GM12872 (cell line): ENCODE measurements at regions not wholly inside any gene's neighbourhood (a gene's known extent, or its start where the extent isn't known, plus 50 kb on each side); places are given as distances from the start of the nearest gene placed in this dataset.

Source experiments
- TF ChIP-seq, protein P1 (sequence below): IDR thresholded peaks from 3 replicates; pipeline ENCODE4 v1.5.1; 2011; ENCODE audit warnings: low read depth, mild to moderate bottlenecking, low read length, moderate library complexity; ENCODE audit not compliant: insufficient read depth

DNA sequence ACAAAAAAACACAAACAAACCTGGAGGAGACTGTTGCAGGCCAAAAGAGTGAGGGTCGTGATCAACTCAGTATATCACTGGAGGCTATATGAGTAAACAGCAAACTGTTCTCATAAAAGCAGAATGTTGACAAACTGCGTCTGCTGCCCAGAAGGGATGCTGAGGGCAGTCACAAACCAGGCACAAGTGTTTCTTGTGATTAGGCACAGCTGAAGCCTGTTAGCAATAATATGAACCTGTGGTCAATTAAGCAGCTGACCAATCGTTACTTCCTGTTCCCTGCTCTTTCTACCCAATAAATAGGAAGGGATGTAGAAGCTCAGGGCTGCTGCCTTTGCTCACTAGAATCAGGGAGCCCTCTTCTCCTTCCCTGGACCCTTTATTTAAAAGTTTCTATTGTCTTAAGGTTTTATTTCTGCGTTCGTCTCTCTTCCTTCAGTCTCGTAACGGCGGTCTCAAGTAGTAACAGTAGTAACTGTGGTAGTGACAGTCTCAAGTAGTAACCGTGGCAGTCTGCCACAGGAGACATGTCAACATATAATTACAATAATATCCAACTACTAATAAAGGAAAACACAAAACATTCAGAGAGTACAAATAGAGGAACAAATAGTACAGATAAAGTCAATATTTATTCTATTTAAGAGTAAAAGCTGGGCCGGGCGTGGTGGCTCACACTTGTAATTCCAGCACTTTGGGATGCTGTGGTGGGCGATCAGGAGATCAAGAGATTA, 698.4 kb upstream of the CCDC54 start:
- TF ChIP-seq, protein P1, sequence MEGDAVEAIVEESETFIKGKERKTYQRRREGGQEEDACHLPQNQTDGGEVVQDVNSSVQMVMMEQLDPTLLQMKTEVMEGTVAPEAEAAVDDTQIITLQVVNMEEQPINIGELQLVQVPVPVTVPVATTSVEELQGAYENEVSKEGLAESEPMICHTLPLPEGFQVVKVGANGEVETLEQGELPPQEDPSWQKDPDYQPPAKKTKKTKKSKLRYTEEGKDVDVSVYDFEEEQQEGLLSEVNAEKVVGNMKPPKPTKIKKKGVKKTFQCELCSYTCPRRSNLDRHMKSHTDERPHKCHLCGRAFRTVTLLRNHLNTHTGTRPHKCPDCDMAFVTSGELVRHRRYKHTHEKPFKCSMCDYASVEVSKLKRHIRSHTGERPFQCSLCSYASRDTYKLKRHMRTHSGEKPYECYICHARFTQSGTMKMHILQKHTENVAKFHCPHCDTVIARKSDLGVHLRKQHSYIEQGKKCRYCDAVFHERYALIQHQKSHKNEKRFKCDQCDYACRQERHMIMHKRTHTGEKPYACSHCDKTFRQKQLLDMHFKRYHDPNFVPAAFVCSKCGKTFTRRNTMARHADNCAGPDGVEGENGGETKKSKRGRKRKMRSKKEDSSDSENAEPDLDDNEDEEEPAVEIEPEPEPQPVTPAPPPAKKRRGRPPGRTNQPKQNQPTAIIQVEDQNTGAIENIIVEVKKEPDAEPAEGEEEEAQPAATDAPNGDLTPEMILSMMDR, result no peak

DNA sequence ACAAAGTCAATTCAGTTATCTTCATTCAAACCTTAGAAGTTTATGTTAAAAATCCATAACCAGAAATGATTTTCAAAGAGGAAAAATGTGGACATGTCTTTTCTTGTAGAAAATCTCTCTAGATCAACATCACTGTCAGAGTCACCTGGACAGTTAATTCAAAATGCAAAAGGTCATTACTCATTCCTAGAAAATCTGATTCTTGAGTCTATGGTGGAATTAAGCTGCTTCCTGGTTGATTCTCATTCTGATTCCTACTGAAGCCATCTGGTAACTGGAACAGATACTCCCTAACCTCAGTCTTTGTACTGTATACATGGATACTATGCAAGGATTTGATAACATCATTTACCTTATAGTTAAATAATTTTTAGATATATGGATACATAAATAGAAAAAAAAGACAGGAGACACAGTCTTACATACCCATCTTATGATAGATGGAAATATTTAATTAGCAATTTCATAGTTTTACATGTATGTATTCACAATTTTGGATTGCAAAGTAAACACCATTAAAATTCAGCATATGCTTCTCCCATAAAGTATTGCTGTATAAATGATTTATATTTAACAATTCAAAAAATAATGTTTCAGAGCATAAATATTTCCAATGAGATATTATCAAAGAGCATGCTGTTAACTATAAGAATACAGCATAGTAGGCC, 693.2 kb upstream of the CCDC54 start:
- TF ChIP-seq, protein P1, result no peak

DNA sequence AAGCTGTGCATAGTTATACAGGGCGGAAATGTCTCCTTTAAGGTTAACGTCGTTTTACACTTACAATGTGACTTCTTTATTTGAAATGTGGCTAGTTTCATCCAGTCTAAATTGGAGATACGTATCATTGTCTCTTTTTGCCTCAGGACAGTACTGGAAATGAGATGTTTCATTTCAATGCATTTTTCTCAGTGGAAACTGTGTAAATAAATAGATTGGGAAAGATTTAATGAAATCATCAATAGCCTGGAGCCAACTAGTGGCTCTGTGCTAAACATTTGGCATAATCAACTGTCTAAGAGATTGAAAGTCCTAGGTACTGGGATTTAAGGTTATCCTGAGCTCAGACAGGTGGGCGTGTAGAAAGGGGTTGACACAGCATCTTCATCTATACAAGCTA, 691.5 kb upstream of the CCDC54 start:
- TF ChIP-seq, protein P1, result no peak

DNA sequence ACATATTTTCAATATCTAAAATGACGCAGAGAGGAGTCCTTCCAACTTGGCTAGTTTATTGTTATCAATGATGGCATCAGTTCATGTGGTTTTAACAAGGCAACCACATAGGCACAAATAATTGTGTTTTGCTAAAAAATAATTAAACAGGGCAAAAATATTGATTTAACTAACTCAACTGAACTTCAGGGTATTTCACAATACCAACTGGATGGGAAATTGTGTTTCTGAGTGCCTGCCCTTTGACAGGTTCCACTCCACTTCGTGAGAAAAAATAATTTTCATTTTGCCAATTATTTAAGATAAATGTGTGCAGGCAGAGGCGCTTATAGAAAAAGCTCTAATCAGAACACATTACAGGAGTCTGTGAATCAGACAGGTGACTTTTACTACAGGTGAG, 689.3 kb upstream of the CCDC54 start:
- TF ChIP-seq, protein P1, result no peak

DNA sequence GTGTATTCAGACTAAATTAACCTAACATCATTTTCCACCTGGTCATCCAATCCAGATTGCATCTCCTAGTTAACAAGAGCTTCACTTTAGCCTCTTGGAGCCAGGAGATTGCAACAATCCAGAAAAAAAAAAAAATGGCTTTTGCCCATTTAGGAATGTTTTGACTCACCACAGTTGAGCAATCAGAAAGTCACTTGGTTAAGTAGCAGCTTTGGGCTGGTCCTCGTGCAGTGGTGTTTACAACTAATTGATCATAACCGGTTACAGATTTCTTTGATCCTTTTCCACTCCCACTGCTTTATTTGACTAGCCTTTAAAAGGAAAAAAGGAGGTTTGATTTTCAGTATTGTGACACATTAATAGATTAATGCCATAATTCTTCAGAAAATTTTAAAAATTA, 688.8 kb upstream of the CCDC54 start:
- TF ChIP-seq, protein P1, result no peak

DNA sequence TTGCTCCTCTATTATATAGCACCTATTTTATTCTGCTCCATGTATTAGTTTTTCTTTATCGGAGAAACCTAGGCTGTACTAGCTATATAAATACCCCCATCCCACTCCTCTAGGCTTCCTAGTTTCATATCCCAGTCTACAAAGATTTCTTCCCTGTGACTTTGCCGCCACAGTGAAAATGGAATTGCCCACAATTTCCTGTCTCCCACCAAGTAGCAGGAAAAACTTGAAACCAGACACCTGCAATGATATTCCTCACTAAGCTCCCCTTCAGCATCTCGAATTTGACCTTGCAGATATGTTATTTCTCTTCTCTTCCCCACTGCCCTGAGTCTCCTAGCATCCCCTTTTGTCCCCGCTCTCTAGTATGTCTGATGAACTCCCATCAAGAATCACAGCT, 685.8 kb upstream of the CCDC54 start:
- TF ChIP-seq, protein P1, result no peak

DNA sequence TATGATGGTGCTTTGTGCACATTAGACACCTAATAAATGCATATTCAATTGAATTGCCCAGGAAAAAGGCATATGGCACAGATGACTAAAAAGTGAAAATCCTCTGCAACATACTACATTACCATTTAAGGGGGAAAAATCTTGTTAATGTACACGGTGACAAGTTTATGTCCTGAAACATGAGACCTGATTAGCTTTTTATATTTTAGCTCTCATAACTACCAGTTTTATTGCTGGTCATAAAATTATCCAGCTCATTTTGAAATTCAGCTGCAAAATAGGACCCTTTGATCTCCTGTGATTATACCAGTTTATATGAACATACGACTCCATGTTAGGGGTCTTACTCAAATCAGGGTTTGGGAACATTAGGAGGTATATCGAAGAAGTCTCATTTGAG, 684.6 kb upstream of the CCDC54 start:
- TF ChIP-seq, protein P1, result no peak
